Neuronal stem cell (in vitro differentiated cells): ENCODE measurements at regions not wholly inside any gene's neighbourhood (a gene's known extent, or its start where the extent isn't known, plus 50 kb on each side); places are given as distances from the start of the nearest gene placed in this dataset.

Experiments used
- DNase-seq: peaks from one replicate; pipeline ENCODE4 v3.0.0-alpha.2; 2013; ENCODE audit warnings: low spot score
- H2AFZ ChIP-seq: one replicate; pipeline ENCODE4 v1.6.1; 2013; ENCODE audit warnings: mild to moderate bottlenecking, low read length, inconsistent platforms
- H2AK5ac ChIP-seq: 2 replicates; pipeline ENCODE4 v1.6.1; 2013; ENCODE audit warnings: low read depth, mild to moderate bottlenecking, inconsistent platforms, low read length, moderate library complexity, mixed read lengths
- H2BK120ac ChIP-seq: 2 replicates; pipeline ENCODE4 v1.6.1; 2013; ENCODE audit warnings: low read depth, mild to moderate bottlenecking, inconsistent platforms, low read length, moderate library complexity, mixed read lengths
- H2BK12ac ChIP-seq: one replicate; pipeline ENCODE4 v1.6.1; 2013; ENCODE audit warnings: low read length, inconsistent platforms
- H2BK15ac ChIP-seq: 2 replicates; pipeline ENCODE4 v1.6.1; 2013; ENCODE audit warnings: mild to moderate bottlenecking, low read length, inconsistent platforms, mixed read lengths
- H2BK5ac ChIP-seq: one replicate; pipeline ENCODE4 v1.6.1; 2013; ENCODE audit warnings: inconsistent platforms, mild to moderate bottlenecking, low read length, moderate library complexity
- H3K14ac ChIP-seq: one replicate; pipeline ENCODE4 v1.6.1; 2013; ENCODE audit warnings: low read length, inconsistent platforms
- H3K18ac ChIP-seq: 2 replicates; pipeline ENCODE4 v1.6.1; 2013; ENCODE audit warnings: low read length, inconsistent platforms
- H3K23ac ChIP-seq: 2 replicates; pipeline ENCODE4 v1.6.1; 2013; ENCODE audit warnings: low read depth, mild to moderate bottlenecking, mixed read lengths, low read length, inconsistent platforms; ENCODE audit not compliant: poor library complexity
- H3K27ac ChIP-seq: replicated peaks from 3 replicates; pipeline ENCODE4 v1.5.1; 2013; ENCODE audit warnings: low read length, inconsistent platforms
- H3K27me3 ChIP-seq, 3 experiments: 2 replicates each; pipeline ENCODE4 v1.6.1; 2013; ENCODE audit warnings: low read length in 3 of 3, mild to moderate bottlenecking in 2 of 3, inconsistent platforms in 1 of 3, low read depth in 1 of 3, mixed read lengths in 1 of 3, moderate library complexity in 1 of 3; ENCODE audit not compliant: control insufficient read depth in 3 of 3, insufficient read depth in 3 of 3
- H3K36me3 ChIP-seq, 2 donors: replicated peaks in 1 of 2; 2 replicates each; pipeline ENCODE4 v1.6.1; 2013; ENCODE audit warnings: low read length in 2 of 2; ENCODE audit not compliant: control insufficient read depth in 2 of 2, insufficient read depth in 2 of 2
- H3K4ac ChIP-seq: 2 replicates; pipeline ENCODE4 v1.6.1; 2013; ENCODE audit warnings: inconsistent platforms, mild to moderate bottlenecking, low read length, moderate library complexity
- H3K4me1 ChIP-seq, 2 donors: 1 replicate in 1 of 2; 2 replicates in 1 of 2; pipeline ENCODE4 v1.6.1; 2013; ENCODE audit warnings: low read length in 2 of 2, low read depth in 1 of 2; ENCODE audit not compliant: control insufficient read depth in 2 of 2, insufficient read depth in 1 of 2
- H3K4me2 ChIP-seq: one replicate; pipeline ENCODE4 v1.6.1; 2013; ENCODE audit warnings: mild to moderate bottlenecking, low read length, inconsistent platforms; ENCODE audit not compliant: insufficient read depth, poor library complexity, severe bottlenecking
- H3K4me3 ChIP-seq, 2 donors: 2 replicates each; pipeline ENCODE4 v1.5.1; 2013; ENCODE audit warnings: low read length in 2 of 2, mild to moderate bottlenecking in 2 of 2, inconsistent platforms in 1 of 2, moderate library complexity in 1 of 2
- H3K79me1 ChIP-seq: one replicate; pipeline ENCODE4 v1.6.1; 2013; ENCODE audit warnings: low read depth, mild to moderate bottlenecking, inconsistent platforms, low read length, moderate library complexity
- H3K9ac ChIP-seq: one replicate; pipeline ENCODE4 v1.6.1; 2013; ENCODE audit warnings: mild to moderate bottlenecking, low read depth, low read length, inconsistent platforms; ENCODE audit not compliant: poor library complexity
- H3K9me3 ChIP-seq, 2 donors: replicated peaks in 1 of 2; 2 replicates each; pipeline versions ENCODE3 to v1.6.1; 2013; ENCODE audit warnings: low read length in 2 of 2, mild to moderate bottlenecking in 2 of 2, inconsistent platforms in 1 of 2, low read depth in 1 of 2, mixed read lengths in 1 of 2, moderate library complexity in 1 of 2; ENCODE audit not compliant: control insufficient read depth in 2 of 2, insufficient read depth in 1 of 2
- H4K8ac ChIP-seq: one replicate; pipeline ENCODE4 v1.6.1; 2013; ENCODE audit warnings: low read depth, mild to moderate bottlenecking, inconsistent platforms, low read length, moderate library complexity
- H4K91ac ChIP-seq: one replicate; pipeline ENCODE4 v1.6.1; 2013; ENCODE audit warnings: low read length, low read depth, mild to moderate bottlenecking, inconsistent platforms; ENCODE audit not compliant: poor library complexity
- WGBS, 2 donors: extraction: QIAGEN DNeasy Blood & Tissue Kit; methylation state at CpG; one replicate each; pipeline ENCODE4 v1.1.7; 2013; ENCODE audit warnings: missing lambda C conversion rate in 2 of 2, mixed read lengths in 1 of 2; ENCODE audit not compliant: insufficient read length in 2 of 2, insufficient replicate concordance in 1 of 2; ENCODE audit errors: extremely low coverage in 2 of 2; 5-methylcytosine and 5-hydroxymethylcytosine counted together

- Histone ChIP-seq H3K36me3 (no peaks in the 10 kb centered on the region), H3K27me3 (no peaks in the 10 kb centered on the region), H3K4me1 (no peaks in the 10 kb centered on the region), H2BK120ac (no peak overlapping the region), H3K4me3 (no peak overlapping the region), H4K8ac (no peak overlapping the region), H3K79me1 (no peaks in the 10 kb centered on the region), H2BK15ac (no peak overlapping the region), H3K9ac (no peak overlapping the region), H3K23ac (no peak overlapping the region), H2AK5ac (no peak overlapping the region), H3K4ac (no peak overlapping the region), H3K4me2 (no peak overlapping the region), H2BK5ac (no peak overlapping the region), H3K27ac (no peak overlapping the region), H2BK12ac (no peak overlapping the region), H3K18ac (no peak overlapping the region), H4K91ac (no peak overlapping the region), H2AFZ (no peak overlapping the region), H3K9me3 (no peaks in the 10 kb centered on the region), H3K14ac (no peak overlapping the region)
- WGBS, 2 donors = 100% methylated on average over 2 of the region's 4 CpGs; no CpG with 5 or more reads in 1 of the 2 donors
- DNase-seq = no peak
Measured at GRCh38 chr16:5366126-5366525, 268.5 kb upstream of the EEF2KMT start.

GRCh38 chr16:5364186-5364585 is 266.6 kb upstream of the EEF2KMT start:
- H3K18ac ChIP-seq = no peak overlapping the region
- no peaks in the 10 kb centered on the region for H3K36me3 ChIP-seq
- no peak overlapping the region for H2AFZ ChIP-seq
- H3K27me3 ChIP-seq = no peaks in the 10 kb centered on the region
- no peak for DNase-seq
- H3K9me3 ChIP-seq = no peaks in the 10 kb centered on the region
- H2BK15ac ChIP-seq = no peak overlapping the region
- H2AK5ac ChIP-seq = no peak overlapping the region
- H4K8ac ChIP-seq = no peak overlapping the region
- H3K9ac ChIP-seq = no peak overlapping the region
- H3K23ac ChIP-seq = no peak overlapping the region
- H3K4me3 ChIP-seq = no peak overlapping the region
- no peaks in the 10 kb centered on the region for H3K4me1 ChIP-seq
- no peaks in the 10 kb centered on the region for H3K79me1 ChIP-seq
- H2BK5ac ChIP-seq = no peak overlapping the region
- no peak overlapping the region for H3K4me2 ChIP-seq
- no peak overlapping the region for H4K91ac ChIP-seq
- no CpG with 5 or more reads among the region's 5 CpGs for WGBS, 2 donors
- no peak overlapping the region for H2BK120ac ChIP-seq
- no peak overlapping the region for H3K14ac ChIP-seq
- H3K4ac ChIP-seq = no peak overlapping the region
- no peak overlapping the region for H3K27ac ChIP-seq
- no peak overlapping the region for H2BK12ac ChIP-seq

GRCh38 chr16:5361322-5361721 is 263.7 kb upstream of the EEF2KMT start:
- no peak overlapping the region for H3K4me3 ChIP-seq
- H4K91ac ChIP-seq = no peak overlapping the region
- no peak overlapping the region for H2AK5ac ChIP-seq
- no peak overlapping the region for H2BK15ac ChIP-seq
- H3K18ac ChIP-seq = no peak overlapping the region
- no CpG with 5 or more reads among the region's 5 CpGs for WGBS, 2 donors
- DNase-seq = no peak
- no peak overlapping the region for H4K8ac ChIP-seq
- H2BK12ac ChIP-seq = no peak overlapping the region
- no peak overlapping the region for H3K9ac ChIP-seq
- no peak overlapping the region for H2BK120ac ChIP-seq
- H3K14ac ChIP-seq = no peak overlapping the region
- no peaks in the 10 kb centered on the region for H3K9me3 ChIP-seq
- no peaks in the 10 kb centered on the region for H3K36me3 ChIP-seq
- no peaks in the 10 kb centered on the region for H3K79me1 ChIP-seq
- H3K27me3 ChIP-seq = peaks cover 0 to 2% (median 0%) of the 10 kb centered on the region in 3 experiments
- no peak overlapping the region for H3K4ac ChIP-seq
- no peak overlapping the region for H2AFZ ChIP-seq
- no peak overlapping the region for H3K27ac ChIP-seq
- no peak overlapping the region for H3K23ac ChIP-seq
- H3K4me2 ChIP-seq = no peak overlapping the region
- no peaks in the 10 kb centered on the region for H3K4me1 ChIP-seq
- H2BK5ac ChIP-seq = no peak overlapping the region

GRCh38 chr16:5354645-5355044 is 257.1 kb upstream of the EEF2KMT start:
- Histone ChIP-seq H4K8ac (no peak overlapping the region), H3K4me1 (peaks cover 0 to 2% of the 10 kb centered on the region in 2 donors), H2BK5ac (no peak overlapping the region), H2BK120ac (no peak overlapping the region), H3K23ac (no peak overlapping the region), H3K9me3 (no peaks in the 10 kb centered on the region), H2AFZ (no peak overlapping the region), H3K36me3 (no peaks in the 10 kb centered on the region), H3K4me3 (no peak overlapping the region), H3K27me3 (peaks cover 0 to 2% (median 0%) of the 10 kb centered on the region in 3 experiments), H2AK5ac (no peak overlapping the region), H3K4me2 (no peak overlapping the region), H2BK15ac (no peak overlapping the region), H3K27ac (no peak overlapping the region), H3K79me1 (no peaks in the 10 kb centered on the region), H3K4ac (no peak overlapping the region), H4K91ac (no peak overlapping the region), H3K9ac (no peak overlapping the region), H3K14ac (no peak overlapping the region), H3K18ac (no peak overlapping the region), H2BK12ac (no peak overlapping the region)
- WGBS, 2 donors = no CpG with 5 or more reads among the region's 5 CpGs
- DNase-seq = no peak
